ENCODE measurements at regions not wholly inside any gene's neighbourhood (a gene's known extent, or its start where the extent isn't known, plus 50 kb on each side); places are given as distances from the start of the nearest gene placed in this dataset.
"Not testable (repeated sequence)": the region's sequence is repeated elsewhere in the genome, so short reads cannot be mapped to it uniquely, and the experiment has no call there.

GRCh38 chr11:121372671-121373429 is 79.3 kb upstream of the SORL1 start:
- no peak overlapping the region for H3K4me2 ChIP-seq (ENCODE audit: low read length)
- peaks cover 2% of the 10 kb centered on the region for H3K27me3 ChIP-seq (ENCODE audit: insufficient read depth, low read length)
- no peaks in the 10 kb centered on the region for H3K36me3 Mint-ChIP-seq (ENCODE audit: low read depth, unreplicated experiment)
- no peak overlapping the region for H3K9ac ChIP-seq (ENCODE audit: low read length)
- no peak for DNase-seq (ENCODE audit: low read depth)
- no peaks in the 10 kb centered on the region for H4K20me1 ChIP-seq (ENCODE audit: insufficient read depth, low read length)
- H3K27me3 Mint-ChIP-seq (ENCODE audit: low read depth, unreplicated experiment), result peaks cover 4% of the 10 kb centered on the region
- H3K4me1 Mint-ChIP-seq (ENCODE audit: low read depth, unreplicated experiment), result peaks cover 11% of the 10 kb centered on the region
- no peak overlapping the region for H3K4me3 Mint-ChIP-seq (ENCODE audit: unreplicated experiment)
- no peak for FAIRE-seq
- peaks cover 5% of the 10 kb centered on the region for H3K9me3 Mint-ChIP-seq (ENCODE audit: unreplicated experiment)
- TF ChIP-seq EZH2 (IDR thresholded peaks at IDR 0.05; ENCODE audit: insufficient read depth, low read length) (no peak), CTCF (IDR thresholded peaks at IDR 0.05; ENCODE audit: insufficient read depth, low read depth, low read length) (no peak)
- no peak overlapping the region for H3K27ac ChIP-seq (ENCODE audit: low read depth, low read length)
- no peak overlapping the region for H2AFZ ChIP-seq (ENCODE audit: low read depth, low read length)
- no peak overlapping the region for H3K27ac Mint-ChIP-seq (ENCODE audit: unreplicated experiment)
- no peaks in the 10 kb centered on the region for H3K36me3 ChIP-seq (ENCODE audit: insufficient read depth, low read length)
- H3K4me3 ChIP-seq (ENCODE audit: insufficient read depth, low read depth, low read length), result no peak overlapping the region
- H3K4me1 ChIP-seq (ENCODE audit: insufficient read depth, low read length), result no peaks in the 10 kb centered on the region
- no peaks in the 10 kb centered on the region for H3K9me3 ChIP-seq (ENCODE audit: insufficient read depth, low read depth, low read length)
- no peaks in the 10 kb centered on the region for H3K79me2 ChIP-seq (ENCODE audit: insufficient read depth, low read length)

GRCh38 chr11:121374286-121374985 is 77.7 kb upstream of the SORL1 start:
- FAIRE-seq (no peak), DNase-seq (ENCODE audit: low read depth) (no peak)
- Histone ChIP-seq H3K79me2 (ENCODE audit: insufficient read depth, low read length) (no peaks in the 10 kb centered on the region), H3K27ac (ENCODE audit: low read depth, low read length) (no peak overlapping the region), H3K4me2 (ENCODE audit: low read length) (no peak overlapping the region), H2AFZ (ENCODE audit: low read depth, low read length) (no peak overlapping the region), H3K4me1 (ENCODE audit: insufficient read depth, low read length) (no peaks in the 10 kb centered on the region), H3K9ac (ENCODE audit: low read length) (no peak overlapping the region), H3K36me3 (ENCODE audit: insufficient read depth, low read length) (no peaks in the 10 kb centered on the region), H3K4me3 (ENCODE audit: insufficient read depth, low read depth, low read length) (no peak overlapping the region), H3K9me3 (ENCODE audit: insufficient read depth, low read depth, low read length) (no peaks in the 10 kb centered on the region), H4K20me1 (ENCODE audit: insufficient read depth, low read length) (no peaks in the 10 kb centered on the region), H3K27me3 (ENCODE audit: insufficient read depth, low read length) (peaks cover 2% of the 10 kb centered on the region)
- Mint-ChIP-seq H3K4me1 (ENCODE audit: low read depth, unreplicated experiment) (no peaks in the 10 kb centered on the region), H3K36me3 (ENCODE audit: low read depth, unreplicated experiment) (no peaks in the 10 kb centered on the region), H3K4me3 (ENCODE audit: unreplicated experiment) (no peak overlapping the region), H3K27ac (ENCODE audit: unreplicated experiment) (no peak overlapping the region), H3K27me3 (ENCODE audit: low read depth, unreplicated experiment) (peaks cover 4% of the 10 kb centered on the region), H3K9me3 (ENCODE audit: unreplicated experiment) (peaks cover 5% of the 10 kb centered on the region)
- no peak for TF ChIP-seq CTCF (IDR thresholded peaks at IDR 0.05; ENCODE audit: insufficient read depth, low read depth, low read length)
- no peak for TF ChIP-seq EZH2 (IDR thresholded peaks at IDR 0.05; ENCODE audit: insufficient read depth, low read length)

GRCh38 chr11:121376130-121376529 is 76.0 kb upstream of the SORL1 start:
- Histone ChIP-seq H3K79me2 (ENCODE audit: insufficient read depth, low read length) (no peaks in the 10 kb centered on the region), H3K9ac (ENCODE audit: low read length) (no peak overlapping the region), H4K20me1 (ENCODE audit: insufficient read depth, low read length) (no peaks in the 10 kb centered on the region), H3K4me1 (ENCODE audit: insufficient read depth, low read length) (no peaks in the 10 kb centered on the region), H3K9me3 (ENCODE audit: insufficient read depth, low read depth, low read length) (no peaks in the 10 kb centered on the region), H3K4me3 (ENCODE audit: insufficient read depth, low read depth, low read length) (no peak overlapping the region), H3K4me2 (ENCODE audit: low read length) (no peak overlapping the region), H2AFZ (ENCODE audit: low read depth, low read length) (no peak overlapping the region), H3K27ac (ENCODE audit: low read depth, low read length) (no peak overlapping the region), H3K36me3 (ENCODE audit: insufficient read depth, low read length) (no peaks in the 10 kb centered on the region), H3K27me3 (ENCODE audit: insufficient read depth, low read length) (peaks cover 2% of the 10 kb centered on the region)
- Mint-ChIP-seq H3K9me3 (ENCODE audit: unreplicated experiment) (peaks cover 5% of the 10 kb centered on the region), H3K36me3 (ENCODE audit: low read depth, unreplicated experiment) (no peaks in the 10 kb centered on the region), H3K27me3 (ENCODE audit: low read depth, unreplicated experiment) (peaks cover 7% of the 10 kb centered on the region), H3K27ac (ENCODE audit: unreplicated experiment) (no peak overlapping the region), H3K4me3 (ENCODE audit: unreplicated experiment) (no peak overlapping the region), H3K4me1 (ENCODE audit: low read depth, unreplicated experiment) (no peaks in the 10 kb centered on the region)
- FAIRE-seq, result no peak
- TF ChIP-seq CTCF (IDR thresholded peaks at IDR 0.05; ENCODE audit: insufficient read depth, low read depth, low read length), result no peak
- TF ChIP-seq EZH2 (IDR thresholded peaks at IDR 0.05; ENCODE audit: insufficient read depth, low read length), result no peak
- no peak for DNase-seq (ENCODE audit: low read depth)

- H3K4me2 ChIP-seq (ENCODE audit: low read length); H3K4me1 ChIP-seq (ENCODE audit: insufficient read depth, low read length); H3K9me3 ChIP-seq (ENCODE audit: insufficient read depth, low read depth, low read length); H2AFZ ChIP-seq (ENCODE audit: low read depth, low read length); H3K4me3 Mint-ChIP-seq (ENCODE audit: unreplicated experiment); H3K4me3 ChIP-seq (ENCODE audit: insufficient read depth, low read depth, low read length); H3K9ac ChIP-seq (ENCODE audit: low read length); H3K27ac Mint-ChIP-seq (ENCODE audit: unreplicated experiment); H3K36me3 ChIP-seq (ENCODE audit: insufficient read depth, low read length); H3K4me1 Mint-ChIP-seq (ENCODE audit: low read depth, unreplicated experiment); H4K20me1 ChIP-seq (ENCODE audit: insufficient read depth, low read length); H3K27me3 Mint-ChIP-seq (ENCODE audit: low read depth, unreplicated experiment); H3K27ac ChIP-seq (ENCODE audit: low read depth, low read length); DNase-seq (ENCODE audit: low read depth); H3K79me2 ChIP-seq (ENCODE audit: insufficient read depth, low read length); H3K9me3 Mint-ChIP-seq (ENCODE audit: unreplicated experiment); H3K36me3 Mint-ChIP-seq (ENCODE audit: low read depth, unreplicated experiment); H3K27me3 ChIP-seq (ENCODE audit: insufficient read depth, low read length); FAIRE-seq: not testable (repeated sequence)
These were observed 72.8 kb upstream of the SORL1 start for GRCh38 chr11:121379145-121379810.

Measured in astrocyte (in vitro differentiated cells and primary cell).